IMR-90 (cell line): ENCODE measurements at regions not wholly inside any gene's neighbourhood (a gene's known extent, or its start where the extent isn't known, plus 50 kb on each side); places are given as distances from the start of the nearest gene placed in this dataset.

ENCODE experiments used
- ATAC-seq: fragments of 200-7000 bp; cut with Tn5 transposase; 2 replicates; pipeline ENCODE4 v1.9.1; 2020; ENCODE audit warnings: low read depth, mild to moderate bottlenecking, moderate library complexity
- BruUV-seq: library from RNA; stranded (reverse); fragments of 400-500 nt; replicated peaks from 2 replicates; lab custom pipeline; 2021; lab: Mats Ljungman, UMichigan
- CTCF ChIA-PET: fragments of 300-600 bp; formaldehyde crosslinking; extraction: SDS; loops from one replicate; lab custom pipeline; 2021; ENCODE audit warnings: antibody characterized with exemption; lab: Yijun Ruan, JAX
- POLR2A ChIA-PET: fragments of 300-600 bp; sonication (Branson Sonifier 250); formaldehyde crosslinking; loops from one replicate; lab custom pipeline; 2022; ENCODE audit warnings: antibody characterized with exemption; ENCODE audit not compliant: unreplicated experiment; lab: Charles Lee
- DNase-seq: peaks from one replicate; pipeline ENCODE4 v3.0.0; 2013
- H2AFZ ChIP-seq: replicated peaks from 2 replicates; pipeline ENCODE3; 2013; ENCODE audit warnings: low read length, mild to moderate bottlenecking; ENCODE audit not compliant: poor library complexity
- H2AK5ac ChIP-seq: 2 replicates; pipeline ENCODE4 v1.6.1; 2013; ENCODE audit warnings: low read depth, low read length, inconsistent platforms
- H2AK9ac ChIP-seq: replicated peaks from 2 replicates; pipeline ENCODE3; 2013; ENCODE audit warnings: mild to moderate bottlenecking, low read depth, low read length, moderate library complexity; ENCODE audit not compliant: poor library complexity
- H2BK120ac ChIP-seq: 2 replicates; pipeline ENCODE4 v1.6.1; 2013; ENCODE audit warnings: low read depth, low read length, inconsistent platforms
- H2BK15ac ChIP-seq: 3 replicates; pipeline ENCODE4 v1.6.1; 2013; ENCODE audit warnings: low read depth, low read length, inconsistent platforms
- H2BK20ac ChIP-seq: 2 replicates; pipeline ENCODE4 v1.6.1; 2013; ENCODE audit warnings: low read depth, mild to moderate bottlenecking, inconsistent platforms, low read length, moderate library complexity
- H2BK5ac ChIP-seq: 2 replicates; pipeline ENCODE4 v1.6.1; 2013; ENCODE audit warnings: mild to moderate bottlenecking, low read depth, low read length, inconsistent platforms; ENCODE audit not compliant: poor library complexity, severe bottlenecking
- H3K14ac ChIP-seq: replicated peaks from 2 replicates; pipeline ENCODE4 v1.6.1; 2013; ENCODE audit warnings: low read depth, low read length, inconsistent platforms
- H3K18ac ChIP-seq: 2 replicates; pipeline ENCODE4 v1.6.1; 2013; ENCODE audit warnings: low read depth, low read length, control low read depth
- H3K23ac ChIP-seq: 2 replicates; pipeline ENCODE4 v1.6.1; 2013; ENCODE audit warnings: low read depth, low read length, inconsistent platforms
- H3K27ac ChIP-seq: 2 replicates; pipeline ENCODE4 v1.5.1; 2013; ENCODE audit warnings: mild to moderate bottlenecking, control low read depth, low read length; ENCODE audit not compliant: insufficient read depth
- H3K27me3 ChIP-seq: 2 replicates; pipeline ENCODE4 v1.6.1; 2013; ENCODE audit warnings: low read length; ENCODE audit not compliant: control insufficient read depth, insufficient read depth
- H3K36me3 ChIP-seq: 2 replicates; pipeline ENCODE4 v1.6.1; 2013; ENCODE audit warnings: low read length, mixed read lengths; ENCODE audit not compliant: control insufficient read depth, insufficient read depth
- H3K4ac ChIP-seq: 2 replicates; pipeline ENCODE4 v1.6.1; 2013; ENCODE audit warnings: low read depth, low read length, inconsistent platforms
- H3K4me1 ChIP-seq: 2 replicates; pipeline ENCODE4 v1.6.1; 2013; ENCODE audit warnings: low read length, mixed read lengths; ENCODE audit not compliant: control insufficient read depth, insufficient read depth
- H3K4me2 ChIP-seq: 2 replicates; pipeline ENCODE4 v1.6.1; 2013; ENCODE audit warnings: low read depth, mild to moderate bottlenecking, control low read depth, low read length, moderate library complexity
- H3K4me3 ChIP-seq: 2 replicates; pipeline ENCODE4 v1.5.1; 2013; ENCODE audit warnings: low read depth, mild to moderate bottlenecking, control low read depth, low read length, moderate library complexity; ENCODE audit not compliant: insufficient read depth
- H3K56ac ChIP-seq: 2 replicates; pipeline ENCODE4 v1.6.1; 2013; ENCODE audit warnings: low read length, inconsistent platforms; ENCODE audit not compliant: insufficient read depth; ENCODE audit errors: extremely low read depth
- H3K79me1 ChIP-seq, 2 experiments: 2 replicates each; pipeline ENCODE4 v1.6.1; 2013; ENCODE audit warnings: low read length in 2 of 2, inconsistent platforms in 1 of 2, low read depth in 1 of 2
- H3K9ac ChIP-seq: 2 replicates; pipeline ENCODE4 v1.6.1; 2013; ENCODE audit warnings: low read depth, low read length, control low read depth
- H3K9me1 ChIP-seq: 2 replicates; pipeline ENCODE4 v1.6.1; 2013; ENCODE audit warnings: low read length, inconsistent platforms; ENCODE audit not compliant: insufficient read depth
- H3K9me3 ChIP-seq: 2 replicates; pipeline ENCODE4 v1.6.1; 2013; ENCODE audit warnings: low read length; ENCODE audit not compliant: control insufficient read depth, insufficient read depth
- H4K20me1 ChIP-seq: 2 replicates; pipeline ENCODE4 v1.6.1; 2013; ENCODE audit warnings: low read length, inconsistent platforms; ENCODE audit not compliant: insufficient read depth
- H4K5ac ChIP-seq: 2 replicates; pipeline ENCODE4 v1.6.1; 2013; ENCODE audit warnings: mild to moderate bottlenecking, low read depth, low read length, control low read depth
- H4K8ac ChIP-seq, 2 experiments: 2 replicates each; pipeline ENCODE4 v1.6.1; 2013; ENCODE audit warnings: low read depth in 2 of 2, low read length in 2 of 2, control low read depth in 1 of 2, inconsistent platforms in 1 of 2
- H4K91ac ChIP-seq: 2 replicates; pipeline ENCODE4 v1.6.1; 2013; ENCODE audit warnings: low read depth, low read length, inconsistent platforms; ENCODE audit not compliant: insufficient read depth
- BHLHE40 ChIP-seq: fragments of 150-350 bp; IDR thresholded peaks from 2 replicates; pipeline ENCODE4 v1.6.1; 2016; ENCODE audit warnings: mild to moderate bottlenecking, low read depth, low read length
- CEBPB ChIP-seq: IDR thresholded peaks from 2 replicates; pipeline ENCODE4 v1.6.1; 2012; ENCODE audit warnings: low read depth, low read length, improper control_type of control experiment
- CHD1 ChIP-seq: IDR thresholded peaks from 2 replicates; pipeline ENCODE4 v1.6.1; 2012; ENCODE audit warnings: low read depth, low read length, improper control_type of control experiment
- CTCF ChIP-seq: conservative IDR thresholded peaks from 2 replicates; pipeline ENCODE4 v1.5.1; 2012; ENCODE audit warnings: mild to moderate bottlenecking, low read depth, low read length, improper control_type of control experiment
- ELK1 ChIP-seq: fragments of 150-350 bp; IDR thresholded peaks from 2 replicates; pipeline ENCODE4 v1.6.1; 2016; ENCODE audit warnings: low read depth, mild to moderate bottlenecking, low read length, moderate library complexity, borderline replicate concordance
- FOS ChIP-seq: fragments of 150-350 bp; IDR thresholded peaks from 2 replicates; pipeline ENCODE4 v1.6.1; 2016; ENCODE audit warnings: low read depth, low read length
- MAFK ChIP-seq: IDR thresholded peaks from 2 replicates; pipeline ENCODE4 v1.6.1; 2012; ENCODE audit warnings: low read depth, low read length, improper control_type of control experiment
- MAZ ChIP-seq: IDR thresholded peaks from 2 replicates; pipeline ENCODE4 v1.6.1; 2012; ENCODE audit warnings: low read depth, mild to moderate bottlenecking, low read length, improper control_type of control experiment, moderate library complexity, borderline replicate concordance
- MXI1 ChIP-seq: IDR thresholded peaks from 2 replicates; pipeline ENCODE4 v1.6.1; 2012; ENCODE audit warnings: low read depth, mild to moderate bottlenecking, low read length, moderate library complexity, borderline replicate concordance
- NFE2L2 ChIP-seq: fragments of 150-350 bp; IDR thresholded peaks from 2 replicates; pipeline ENCODE4 v1.6.1; 2016; ENCODE audit warnings: low read depth, mild to moderate bottlenecking, low read length
- POLR2A ChIP-seq: IDR thresholded peaks from 2 replicates; pipeline ENCODE4 v1.6.1; 2012; ENCODE audit warnings: mild to moderate bottlenecking, low read depth, low read length
- RAD21 ChIP-seq: IDR thresholded peaks from 2 replicates; pipeline ENCODE4 v1.6.1; 2012; ENCODE audit warnings: low read length, improper control_type of control experiment
- RCOR1 ChIP-seq: IDR thresholded peaks from 2 replicates; pipeline ENCODE4 v1.6.1; 2012; ENCODE audit warnings: mild to moderate bottlenecking, low read length, improper control_type of control experiment; ENCODE audit not compliant: insufficient replicate concordance
- RFX5 ChIP-seq: IDR thresholded peaks from 2 replicates; pipeline ENCODE4 v1.8.0; 2012; ENCODE audit warnings: low read depth, mild to moderate bottlenecking, low read length, moderate library complexity
- SMC3 ChIP-seq: fragments of 150-350 bp; IDR thresholded peaks from 2 replicates; pipeline ENCODE4 v1.6.1; 2016; ENCODE audit warnings: low read depth, mild to moderate bottlenecking, antibody characterized with exemption, low read length, moderate library complexity
- USF2 ChIP-seq: fragments of 150-350 bp; IDR thresholded peaks from 2 replicates; pipeline ENCODE4 v1.6.1; 2017; ENCODE audit warnings: mild to moderate bottlenecking, antibody characterized with exemption, low read length, low read depth
- WGBS, 2 experiments: methylation state at CpG; one replicate each; pipeline versions ENCODE4 v1.1.5 to v1.1.7; 2013; ENCODE audit warnings: missing lambda C conversion rate in 2 of 2; ENCODE audit not compliant: insufficient read length in 1 of 2; ENCODE audit errors: extremely low coverage in 2 of 2; 5-methylcytosine and 5-hydroxymethylcytosine counted together
- dilution Hi-C: fragments of 300-500 bp; cut with HindIII; formaldehyde crosslinking; loops from one replicate; pipeline ENCODE4 v1.14.3; 2018; ENCODE audit warnings: low sequenced_read_pairs; ENCODE audit not compliant: unreplicated experiment
- in situ Hi-C: fragments of 300-500 bp; cut with MboI; formaldehyde crosslinking; loops from 3 replicates; pipeline ENCODE4 v1.14.3; 2019; ENCODE audit warnings: low sequenced_read_pairs, inconsistent platforms, mixed read lengths
- intact Hi-C: fragments of 100-400 bp; cut with micrococcal nuclease; formaldehyde crosslinking; loops from 2 replicates; pipeline ENCODE4 v1.10.0; 2022

GRCh38 chr1:119222271-119222670, 81.8 kb upstream of the WARS2 start:
- no peak overlapping the region for H2BK20ac ChIP-seq
- no peaks in the 10 kb centered on the region for H3K36me3 ChIP-seq
- no peak for DNase-seq
- no peaks in the 10 kb centered on the region; the same call in 1 of the 2 replicates for H3K4me1 ChIP-seq
- in situ Hi-C loops = no loop called here
- no peak overlapping the region for H4K91ac ChIP-seq
- intact Hi-C loops = no loop called here
- no peak for TF ChIP-seq SMC3
- no peak for TF ChIP-seq CTCF
- no peak for TF ChIP-seq USF2
- no peak for TF ChIP-seq NFE2L2
- no peak for TF ChIP-seq RAD21
- no peak for TF ChIP-seq CHD1
- no peak for TF ChIP-seq BHLHE40
- no peak for TF ChIP-seq FOS
- TF ChIP-seq RCOR1 = no peak
- no peak for TF ChIP-seq ELK1
- no peak for TF ChIP-seq MXI1
- no peak for TF ChIP-seq MAZ
- TF ChIP-seq POLR2A = no peak
- no peak for TF ChIP-seq RFX5
- no peak for TF ChIP-seq MAFK
- TF ChIP-seq CEBPB = no peak
- no peak overlapping the region for H2AK5ac ChIP-seq
- H2BK5ac ChIP-seq = no peak overlapping the region
- H4K5ac ChIP-seq = no peak overlapping the region
- no peak overlapping the region for H3K4me2 ChIP-seq
- WGBS, 2 experiments = no CpG with 5 or more reads among the region's 5 CpGs
- H3K23ac ChIP-seq = no peak overlapping the region
- no peak overlapping the region for H4K8ac ChIP-seq
- H3K4me3 ChIP-seq = no peak overlapping the region
- dilution Hi-C loops = no loop called here
- no peak overlapping the region for H3K14ac ChIP-seq
- no peak for ATAC-seq
- H3K27ac ChIP-seq = no peak overlapping the region
- no peaks in the 10 kb centered on the region for H3K79me1 ChIP-seq
- H3K9me1 ChIP-seq = no peaks in the 10 kb centered on the region
- no peak overlapping the region for H3K18ac ChIP-seq
- H3K4ac ChIP-seq = no peak overlapping the region
- H3K9ac ChIP-seq = no peak overlapping the region
- no peak overlapping the region for H3K56ac ChIP-seq
- H3K27me3 ChIP-seq = no peaks in the 10 kb centered on the region
- no peak overlapping the region for H2AFZ ChIP-seq
- H2BK15ac ChIP-seq = no peak overlapping the region
- H3K9me3 ChIP-seq = no peaks in the 10 kb centered on the region
- ChIA-PET POLR2A (no interaction called here), CTCF (no interaction called here)
- no peaks in the 10 kb centered on the region for H4K20me1 ChIP-seq
- BruUV-seq = no TSS peak
- H2BK120ac ChIP-seq = no peak overlapping the region
- H2AK9ac ChIP-seq = no peak overlapping the region
